Activated CD4-positive, alpha-beta T cell treated with anti-CD3 and anti-CD28 coated beads for 24 hours (primary cell): ENCODE measurements at regions not wholly inside any gene's neighbourhood (a gene's known extent, or its start where the extent isn't known, plus 50 kb on each side); places are given as distances from the start of the nearest gene placed in this dataset.
"Not testable (repeated sequence)": the region's sequence is repeated elsewhere in the genome, so short reads cannot be mapped to it uniquely, and the experiment has no call there.

Experiments
- DNase-seq, 2 donors: peaks; one replicate each; pipeline ENCODE4 v3.0.0-alpha.2; 2020; ENCODE audit warnings: low read depth in 2 of 2

DNA sequence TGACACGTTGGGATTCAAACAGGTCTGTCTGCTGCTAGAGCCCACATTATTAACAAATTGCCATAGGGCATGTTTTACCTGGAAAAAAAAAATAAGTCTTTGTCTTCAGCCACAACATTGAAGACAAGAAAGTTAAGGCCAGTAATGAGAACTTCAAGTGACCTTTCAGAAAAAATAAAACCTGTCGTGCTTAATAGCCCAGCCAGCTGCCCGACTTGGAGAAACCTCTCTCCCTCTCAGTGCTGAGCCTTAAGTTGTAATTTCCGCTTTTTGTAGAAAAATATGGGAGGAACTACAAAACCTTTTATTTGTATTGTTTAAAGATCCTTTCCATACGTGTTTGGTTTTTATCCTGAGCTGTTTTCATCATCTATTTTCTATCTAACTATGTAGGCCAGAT lies 454.3 kb upstream of the SLITRK6 start:
- DNase-seq = not testable (repeated sequence)

DNA sequence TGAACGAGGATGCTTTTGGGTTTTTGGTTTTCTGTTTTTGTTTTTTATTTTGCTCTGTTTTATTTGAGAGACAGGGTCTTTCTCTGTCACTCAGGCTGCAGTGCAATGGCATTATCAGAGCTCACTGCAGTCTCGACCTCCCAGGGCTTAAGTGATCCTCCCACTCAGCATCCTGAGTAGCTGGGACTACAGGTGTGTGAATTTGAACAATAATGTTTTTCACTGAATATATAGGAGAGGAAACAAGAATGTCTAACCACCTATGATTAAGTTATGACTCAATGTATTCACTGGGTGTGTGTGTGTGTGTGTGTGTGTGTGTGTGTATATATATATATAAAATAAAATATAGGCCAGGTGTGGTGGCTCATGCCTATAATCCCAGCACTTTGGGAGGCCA lies 456.6 kb upstream of the SLITRK6 start:
- not testable (repeated sequence) for DNase-seq

DNA sequence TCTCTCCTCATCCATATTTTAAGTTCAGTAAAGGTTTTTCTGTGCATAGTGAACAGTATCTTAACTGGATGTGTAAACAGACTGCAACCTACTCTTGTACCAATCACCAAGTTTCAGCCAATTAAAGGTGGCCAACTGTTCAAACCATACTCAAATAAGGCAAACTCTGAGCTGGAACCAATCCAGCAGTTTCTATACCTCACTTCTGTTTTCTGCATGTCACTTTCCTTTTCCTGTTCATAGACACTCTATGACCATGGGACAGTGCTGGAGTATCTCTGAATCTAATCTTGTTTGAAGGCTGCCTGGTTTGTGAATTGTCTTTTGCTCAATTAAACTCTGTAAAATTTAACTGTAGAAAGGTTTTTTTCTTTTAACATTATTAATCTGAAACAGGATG lies 470.3 kb upstream of the SLITRK6 start:
- DNase-seq = no peak

DNA sequence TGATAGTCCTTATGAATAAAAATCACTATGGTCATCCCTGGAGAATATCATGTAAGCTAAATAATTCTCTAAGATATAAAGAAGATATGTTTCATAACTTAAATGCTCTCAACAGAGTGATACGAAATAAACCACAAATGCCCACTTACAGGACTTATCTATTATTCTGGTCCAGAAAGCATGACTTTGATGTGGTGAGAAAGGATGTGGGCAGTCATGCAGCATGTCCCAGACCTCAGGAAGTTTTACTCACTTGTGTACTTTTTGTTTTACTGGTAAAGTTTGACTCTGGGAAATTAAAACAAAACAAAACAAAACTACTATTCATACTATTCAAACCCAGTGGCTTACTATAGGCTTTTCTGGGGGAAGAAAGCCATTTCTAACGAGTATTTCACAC lies 483.2 kb upstream of the SLITRK6 start:
- DNase-seq = no peak

DNA sequence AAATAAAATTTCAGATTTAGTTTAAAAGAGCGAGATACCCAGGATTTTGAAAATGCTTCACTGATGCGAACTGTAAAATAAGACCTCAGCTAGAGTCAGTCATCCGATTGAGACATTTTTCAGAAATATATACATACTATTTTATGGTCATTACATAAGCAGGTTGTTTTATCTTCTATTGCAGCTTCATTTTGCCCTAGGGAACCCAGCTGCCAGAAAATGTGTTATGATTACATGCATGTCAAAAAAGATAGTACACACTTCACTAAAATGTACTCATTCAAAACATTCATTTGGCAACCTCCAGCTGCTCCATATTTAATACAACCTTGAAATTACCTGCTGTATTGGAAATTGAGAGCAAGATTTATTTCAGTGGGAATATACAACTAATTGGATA lies 483.8 kb upstream of the SLITRK6 start:
- DNase-seq = no peak

DNA sequence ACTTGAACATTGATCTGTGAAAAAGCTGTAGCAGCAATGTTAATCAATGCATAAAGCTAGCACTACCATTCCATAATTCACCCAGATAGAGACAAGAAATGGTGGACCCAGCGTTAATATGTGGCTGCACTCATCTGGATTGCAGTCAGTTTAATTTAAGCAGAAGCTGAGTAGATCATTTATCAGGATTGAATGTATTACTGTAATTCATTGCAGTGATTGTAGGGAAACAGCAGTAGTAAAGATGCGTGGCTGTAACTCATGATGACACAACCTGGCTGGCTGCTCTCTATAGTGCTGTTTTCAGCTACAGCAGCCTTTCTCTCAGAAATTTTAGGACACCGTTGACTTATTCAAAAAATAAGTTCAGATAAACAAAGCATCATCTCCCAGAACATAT lies 499.5 kb upstream of the SLITRK6 start:
- no peak for DNase-seq

DNA sequence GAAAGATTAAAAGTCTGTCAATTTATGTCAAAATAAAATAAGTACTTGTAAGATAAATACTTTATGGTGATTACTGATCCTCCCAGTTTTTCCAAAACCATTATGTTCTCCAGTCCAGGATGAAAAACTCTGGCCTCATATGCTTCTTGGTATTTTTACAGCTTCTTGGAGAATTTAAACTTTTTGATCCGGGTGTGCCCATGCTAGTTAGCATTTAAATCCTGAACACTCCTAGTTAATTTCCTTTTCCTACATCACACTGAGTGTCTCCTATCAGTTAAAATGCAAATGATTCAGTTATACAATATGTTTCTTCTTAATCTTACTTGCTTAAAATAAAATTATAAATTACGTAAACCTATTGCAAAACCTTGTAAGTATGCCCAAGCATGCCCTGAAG lies 499.9 kb upstream of the SLITRK6 start:
- DNase-seq = no peak

DNA sequence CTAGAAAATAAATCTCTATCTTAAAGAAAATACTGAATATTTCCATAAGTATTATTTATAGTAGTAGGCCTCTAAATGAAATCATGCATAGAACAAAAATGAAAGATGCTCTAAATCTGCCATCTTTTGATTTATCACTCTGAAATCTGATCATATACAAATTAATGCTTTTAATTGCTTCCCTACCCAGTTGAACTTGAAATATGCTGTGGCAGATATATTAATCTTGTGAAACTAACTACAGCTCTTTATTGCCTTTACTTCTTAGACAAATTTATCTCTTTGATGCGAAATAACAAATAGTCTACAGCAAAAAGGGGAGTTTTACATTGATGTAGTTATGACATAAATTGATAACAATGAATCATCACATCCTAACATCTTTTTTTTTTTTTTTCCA lies 510.7 kb upstream of the SLITRK6 start:
- no peak for DNase-seq

DNA sequence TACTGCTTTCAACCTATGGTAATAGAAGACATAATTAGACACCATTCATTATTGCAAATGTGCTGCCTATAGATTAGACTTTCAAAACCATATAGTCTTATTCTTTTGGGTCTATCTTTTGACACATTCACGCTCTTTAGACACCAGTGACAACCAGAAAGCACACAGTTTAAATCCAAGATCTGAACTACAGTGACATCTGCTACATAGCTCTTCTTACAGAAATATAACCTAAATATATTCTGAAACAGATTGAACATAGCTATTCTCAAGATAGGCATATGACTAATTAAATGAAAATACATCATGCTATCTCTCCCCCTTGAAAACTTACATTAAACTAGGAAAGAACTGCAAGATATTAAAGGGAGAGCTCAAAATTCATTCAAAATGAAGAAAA lies 514.2 kb upstream of the SLITRK6 start:
- DNase-seq = no peak

DNA sequence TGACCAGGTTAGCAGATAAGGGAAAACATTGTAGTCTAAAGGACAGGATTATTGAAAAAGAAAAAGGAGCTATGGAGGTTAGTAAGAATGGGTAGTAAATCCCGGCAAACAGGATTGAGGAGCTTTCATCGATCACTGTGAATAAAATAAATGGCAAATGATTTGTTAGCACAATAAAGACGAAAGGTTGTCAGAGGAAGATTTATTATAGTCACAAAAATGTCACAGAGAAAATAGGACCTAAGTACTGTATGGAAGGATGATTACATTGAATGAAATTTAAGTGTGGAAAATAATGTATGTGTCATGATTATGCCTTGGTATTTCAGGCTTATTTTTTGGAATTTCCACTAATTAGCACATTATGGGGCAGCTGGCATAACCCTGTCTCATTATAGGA lies 519.2 kb upstream of the SLITRK6 start:
- DNase-seq = no peak

DNA sequence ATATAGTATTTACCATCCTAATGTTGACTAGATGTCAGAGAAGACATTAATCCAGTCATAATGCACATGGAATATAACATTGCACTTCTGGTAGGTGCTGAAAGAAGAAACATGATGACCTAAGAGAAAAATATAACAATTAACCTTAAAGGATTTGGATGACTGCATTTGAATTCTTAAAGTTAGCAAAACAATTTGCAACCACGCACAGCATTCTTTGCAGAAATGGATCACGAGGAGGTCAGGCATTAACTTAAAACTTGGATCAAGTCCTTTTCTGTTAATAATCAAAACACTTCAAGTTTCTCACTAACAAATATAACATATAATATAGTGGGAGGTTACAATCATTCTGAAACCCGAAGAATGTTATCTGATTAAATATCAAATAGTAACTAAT lies 525.0 kb upstream of the SLITRK6 start:
- no peak for DNase-seq

DNA sequence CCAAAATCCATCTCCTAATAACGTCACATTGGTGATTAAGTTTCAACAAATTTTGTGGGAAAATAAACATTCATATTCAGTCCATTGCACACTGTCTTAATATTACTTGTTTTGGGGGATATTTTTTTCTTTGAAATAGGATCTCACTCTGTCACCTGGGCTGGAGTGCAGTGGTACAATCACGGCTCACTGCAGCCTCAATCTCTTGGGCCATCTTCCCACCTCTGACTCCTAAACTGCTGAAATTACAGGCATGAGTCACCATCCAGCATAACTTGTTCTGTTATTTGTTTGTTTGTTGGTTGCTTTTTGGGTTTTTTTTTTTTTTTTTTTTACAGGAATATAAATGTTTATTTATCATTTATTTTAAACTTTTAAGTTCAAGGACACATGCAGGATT lies 556.1 kb upstream of the SLITRK6 start:
- DNase-seq = no peak

DNA sequence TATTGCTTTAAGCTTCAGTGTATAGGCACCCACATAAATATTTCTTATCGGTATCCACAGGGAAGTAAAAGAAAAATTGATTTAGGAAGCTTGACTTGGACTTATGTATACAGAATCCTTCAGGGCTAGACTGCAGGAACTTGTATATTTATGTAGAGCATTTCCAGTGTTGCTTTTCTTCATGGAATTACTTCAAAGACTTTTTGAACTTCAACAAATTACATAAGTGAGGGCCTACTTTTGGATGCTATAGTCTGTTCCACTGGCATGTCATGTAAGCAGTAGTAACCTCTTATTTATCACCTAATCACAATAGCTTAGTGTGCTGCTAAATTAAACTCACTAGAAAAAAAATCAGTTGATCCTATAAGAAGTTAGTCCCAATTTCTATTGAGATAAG lies 557.9 kb upstream of the SLITRK6 start:
- DNase-seq = no peak

DNA sequence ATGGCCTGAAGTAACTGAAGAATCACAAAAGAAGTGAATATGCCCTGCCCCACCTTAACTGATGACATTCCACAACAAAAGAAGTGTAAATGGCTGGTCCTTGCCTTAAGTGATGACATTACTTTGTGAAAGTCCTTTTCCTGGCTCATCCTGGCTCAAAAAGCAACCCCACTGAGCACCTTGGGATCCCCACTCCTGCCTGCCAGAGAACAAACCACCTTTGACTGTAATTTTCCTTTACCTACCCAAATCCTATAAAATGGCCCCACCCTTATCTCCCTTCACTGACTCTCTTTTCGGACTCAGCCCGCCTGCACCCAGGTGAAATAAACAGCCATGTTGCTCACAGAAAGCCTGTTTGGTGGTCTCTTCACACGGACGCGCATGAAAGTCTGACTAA lies 564.5 kb upstream of the SLITRK6 start:
- DNase-seq = not testable (repeated sequence)

DNA sequence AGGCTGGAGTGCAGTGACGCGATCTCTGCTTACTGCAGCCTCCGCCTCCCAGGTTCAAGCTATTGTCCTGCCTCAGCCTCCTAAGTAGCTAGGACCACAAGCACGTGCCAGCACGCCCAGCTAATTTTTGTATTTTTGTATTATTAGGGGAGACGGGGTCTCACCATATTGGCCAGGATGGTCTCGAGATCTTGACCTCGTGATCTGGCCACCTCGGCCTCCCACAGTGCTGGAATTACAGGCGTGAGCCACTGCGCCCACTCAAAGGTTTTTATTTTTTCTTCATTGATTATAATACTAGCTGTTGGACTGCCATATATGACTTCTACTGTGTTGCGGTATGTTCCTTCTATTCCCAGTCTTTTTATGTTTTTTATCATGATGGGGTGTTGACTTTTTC lies 569.7 kb upstream of the SLITRK6 start:
- no peak for DNase-seq

DNA sequence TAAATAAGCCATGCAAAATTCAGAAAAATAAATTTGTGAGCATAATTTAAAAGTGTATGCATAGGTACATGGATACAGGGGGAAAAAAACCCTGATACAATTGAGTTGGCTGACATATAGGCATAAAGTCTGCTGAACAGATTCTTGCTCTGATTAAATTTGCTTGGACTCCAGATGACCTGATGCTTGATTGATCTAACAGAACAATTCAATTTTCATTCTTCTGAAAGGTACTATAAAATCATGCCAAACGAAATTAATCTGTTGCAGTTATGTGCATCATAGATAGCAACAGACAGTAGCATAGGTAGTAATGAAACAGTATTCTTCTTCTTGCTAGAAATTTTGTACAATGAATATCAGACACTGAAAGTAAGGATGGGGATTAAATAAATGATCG lies 578.2 kb upstream of the SLITRK6 start:
- no peak for DNase-seq

DNA sequence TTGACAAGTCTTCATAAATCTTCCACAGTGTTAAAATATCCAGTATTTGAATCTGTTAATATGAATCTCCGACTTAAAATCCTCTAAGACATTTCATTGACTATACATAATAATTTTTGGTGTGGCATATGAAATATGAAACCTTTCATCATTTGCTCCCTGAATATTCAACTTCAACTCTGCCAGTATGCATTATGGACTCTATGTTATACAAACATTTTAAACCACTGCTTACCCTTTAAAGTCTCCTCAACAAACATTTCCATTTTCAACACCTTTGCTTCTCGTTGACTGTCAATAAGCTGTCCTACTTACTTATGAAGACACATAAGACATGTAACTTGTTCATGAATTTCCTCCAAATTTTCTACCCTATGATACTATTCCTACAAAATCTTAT lies 579.4 kb upstream of the SLITRK6 start:
- no peak for DNase-seq

DNA sequence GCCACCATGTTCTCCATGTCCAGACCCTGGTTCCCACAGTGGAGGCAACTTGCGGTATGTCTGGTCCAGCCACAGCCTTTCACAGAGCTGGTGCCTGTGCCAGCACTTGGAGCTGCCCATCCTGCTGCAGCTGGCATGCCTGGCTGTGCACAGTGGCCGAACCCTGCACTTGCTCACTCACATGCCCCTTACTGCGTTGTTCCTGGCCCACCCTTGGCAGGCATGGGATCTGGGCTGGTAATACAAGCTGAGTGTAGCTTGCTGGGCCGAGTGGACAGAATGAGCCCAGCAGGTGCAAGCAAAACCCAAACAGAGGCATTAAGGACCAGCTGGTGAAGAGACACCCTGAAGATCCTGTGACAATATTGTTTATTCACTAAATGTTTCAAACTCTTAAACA lies 583.9 kb upstream of the SLITRK6 start:
- DNase-seq = no peak

DNA sequence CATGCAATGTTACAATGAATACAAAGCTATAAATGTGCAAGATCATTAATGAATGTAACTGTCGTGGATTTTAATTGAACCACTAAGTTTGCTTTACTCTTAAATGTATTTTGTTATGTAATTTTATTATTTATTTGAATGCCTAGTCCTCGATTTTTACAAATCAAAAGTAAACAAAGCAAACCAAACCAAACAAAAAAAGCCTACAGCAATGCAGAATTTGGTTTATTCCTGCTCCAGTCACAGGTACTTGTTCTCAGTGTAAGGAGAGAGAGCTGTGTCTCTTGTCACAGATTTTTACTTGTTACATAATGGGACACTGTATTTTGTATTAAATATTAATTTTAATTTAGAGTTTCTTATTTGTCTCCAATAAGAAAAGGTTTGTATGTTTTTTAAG lies 584.3 kb upstream of the SLITRK6 start:
- DNase-seq = no peak

DNA sequence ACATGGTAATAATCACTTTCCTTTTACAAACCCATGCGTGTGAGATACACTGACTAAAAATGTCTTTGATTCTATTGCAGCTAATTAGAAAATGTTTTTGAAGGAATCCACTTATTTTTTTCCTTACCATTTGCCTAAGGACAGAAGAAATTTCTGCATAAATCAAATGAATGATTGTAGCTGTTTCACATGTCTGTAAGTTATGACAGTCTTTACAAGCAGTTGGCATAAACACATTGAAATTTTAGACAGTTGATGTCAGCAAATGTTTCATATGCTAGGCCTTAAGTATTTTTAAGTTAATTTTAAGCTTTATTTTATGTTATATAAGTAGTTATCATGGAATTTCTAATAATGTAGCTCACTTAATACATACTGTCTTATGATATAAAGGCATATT lies 598.4 kb upstream of the SLITRK6 start:
- DNase-seq = no peak

DNA sequence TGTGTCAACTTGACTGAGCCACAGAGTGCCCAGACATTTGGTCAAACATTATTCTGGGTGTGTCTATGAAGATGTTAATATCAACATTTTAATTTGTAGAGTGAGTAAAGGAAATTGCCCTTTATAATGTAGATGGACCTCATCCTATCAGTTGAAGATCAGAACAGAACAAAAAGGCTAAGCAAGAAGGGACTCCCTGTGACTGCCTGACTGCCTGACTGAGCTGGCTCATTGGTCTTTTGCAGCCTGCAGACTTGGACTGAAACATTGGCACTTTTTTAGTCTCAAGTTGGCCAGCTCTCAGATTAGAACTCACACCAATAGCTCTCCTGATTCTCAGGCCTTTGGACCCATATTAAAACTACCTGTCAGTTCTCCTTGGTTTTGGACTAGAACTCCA lies 600.4 kb upstream of the SLITRK6 start:
- no peak for DNase-seq

DNA sequence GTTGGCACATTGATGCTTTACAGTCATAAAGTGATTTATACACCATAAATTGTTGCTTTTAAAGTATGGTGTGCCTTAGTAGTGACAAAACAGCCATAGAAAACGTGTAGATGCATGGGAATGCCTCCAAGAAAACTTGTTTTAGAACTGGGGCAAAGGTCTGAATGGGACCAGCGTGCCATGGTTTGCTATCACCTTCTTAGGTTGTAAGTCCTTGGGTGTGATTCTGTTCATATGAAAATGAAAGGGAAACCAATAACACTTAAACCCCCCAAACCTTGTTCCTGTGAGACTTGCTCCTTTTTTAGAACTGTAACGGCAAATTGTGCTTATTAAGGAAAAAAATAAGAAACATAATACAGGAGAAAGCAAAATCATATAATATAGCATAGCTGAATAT lies 603.3 kb upstream of the SLITRK6 start:
- DNase-seq = no peak

DNA sequence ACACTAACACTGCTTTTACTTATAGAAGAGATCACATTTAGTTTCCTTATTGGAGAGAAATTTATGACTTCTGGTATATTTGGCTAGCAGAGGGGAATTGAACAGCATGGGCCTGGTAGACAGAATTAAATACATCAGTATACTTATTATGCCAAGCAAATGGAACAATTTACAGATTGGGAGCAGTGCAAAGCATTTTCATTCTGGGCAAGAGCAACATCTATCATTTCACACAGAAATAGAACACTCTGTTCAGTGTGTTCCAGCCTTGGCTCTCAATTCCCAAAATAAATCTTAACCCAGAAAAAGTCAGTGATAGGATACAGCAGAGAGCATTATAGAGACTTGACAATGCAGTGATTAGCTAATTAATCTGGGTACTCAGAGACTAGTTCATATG lies 604.0 kb upstream of the SLITRK6 start:
- no peak for DNase-seq

DNA sequence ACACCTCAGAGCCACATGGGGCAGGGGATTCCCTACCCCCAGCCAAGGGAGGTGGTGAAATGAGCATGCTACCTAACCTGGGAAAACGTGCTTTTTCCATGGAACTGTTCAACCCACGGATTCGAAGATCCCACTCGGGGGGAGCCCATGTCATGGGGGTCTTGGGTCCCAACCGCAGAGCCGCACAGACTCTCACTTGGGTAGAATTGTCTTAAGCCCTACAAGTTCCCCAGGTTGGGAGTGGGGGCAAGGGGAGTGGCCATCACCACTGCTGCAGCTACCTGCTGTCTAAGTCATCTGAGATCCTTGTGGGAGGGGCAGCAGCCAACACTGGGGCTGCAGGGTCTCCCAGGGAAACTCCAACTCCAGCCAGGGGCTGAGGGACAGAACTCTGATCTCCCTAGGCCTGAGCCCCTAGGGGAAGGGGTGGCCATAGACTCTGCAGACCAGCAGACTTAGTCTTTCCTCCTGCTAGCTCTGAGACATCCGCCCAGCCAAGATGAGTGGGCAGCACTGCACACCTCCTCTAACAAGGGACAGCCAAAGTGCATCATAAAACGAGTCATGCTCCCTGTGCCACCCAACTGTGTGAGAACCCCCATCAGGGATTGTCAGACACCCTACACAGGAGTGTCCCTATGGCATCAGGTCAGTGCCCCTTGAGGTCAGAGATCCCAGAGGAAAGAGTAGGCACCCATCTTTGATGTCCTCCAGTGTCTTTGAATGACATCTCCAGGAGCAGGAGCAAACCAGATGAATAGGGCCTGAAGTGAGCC lies 610.4 kb upstream of the SLITRK6 start:
- no peak for DNase-seq
